ENCODE measurements at regions not wholly inside any gene's neighbourhood (a gene's known extent, or its start where the extent isn't known, plus 50 kb on each side); places are given as distances from the start of the nearest gene placed in this dataset.

- no peaks in the 10 kb centered on the region for H3K9me3 ChIP-seq (ENCODE audit: insufficient read depth, low read depth, low read length)
- TF ChIP-seq CTCF (IDR thresholded peaks at IDR 0.05; ENCODE audit: insufficient read depth, low read depth, low read length) (no peak), EZH2 (IDR thresholded peaks at IDR 0.05; ENCODE audit: insufficient read depth, low read length) (no peak)
- H3K4me2 ChIP-seq (ENCODE audit: low read length), result no peak overlapping the region
- H3K27ac ChIP-seq (ENCODE audit: low read depth, low read length), result no peak overlapping the region
- H3K27me3 Mint-ChIP-seq (ENCODE audit: low read depth, unreplicated experiment), result no peaks in the 10 kb centered on the region
- no peak overlapping the region for H3K4me3 ChIP-seq (ENCODE audit: insufficient read depth, low read depth, low read length)
- H3K4me3 Mint-ChIP-seq (ENCODE audit: unreplicated experiment), result no peak overlapping the region
- no peaks in the 10 kb centered on the region for H3K36me3 Mint-ChIP-seq (ENCODE audit: low read depth, unreplicated experiment)
- H4K20me1 ChIP-seq (ENCODE audit: insufficient read depth, low read length), result no peaks in the 10 kb centered on the region
- no peak for DNase-seq (ENCODE audit: low read depth)
- H2AFZ ChIP-seq (ENCODE audit: low read depth, low read length), result no peak overlapping the region
- H3K36me3 ChIP-seq (ENCODE audit: insufficient read depth, low read length), result no peaks in the 10 kb centered on the region
- H3K4me1 Mint-ChIP-seq (ENCODE audit: low read depth, unreplicated experiment), result no peaks in the 10 kb centered on the region
- no peak overlapping the region for H3K27ac Mint-ChIP-seq (ENCODE audit: unreplicated experiment)
- no peak overlapping the region for H3K9ac ChIP-seq (ENCODE audit: low read length)
- peaks cover 1% of the 10 kb centered on the region for H3K4me1 ChIP-seq (ENCODE audit: insufficient read depth, low read length)
- FAIRE-seq, result no peak
- H3K27me3 ChIP-seq (ENCODE audit: insufficient read depth, low read length), result peaks cover under 1% of the 10 kb centered on the region
- peaks cover 2% of the 10 kb centered on the region for H3K9me3 Mint-ChIP-seq (ENCODE audit: unreplicated experiment)
- H3K79me2 ChIP-seq (ENCODE audit: insufficient read depth, low read length), result no peaks in the 10 kb centered on the region
Observed at GRCh38 chr11:16618431-16618830, 120.0 kb upstream of the C11orf58 start.

GRCh38 chr11:16615480-16615879 is 123.0 kb upstream of the C11orf58 start:
- H3K27me3 ChIP-seq (ENCODE audit: insufficient read depth, low read length), result peaks cover 30% of the 10 kb centered on the region
- H3K79me2 ChIP-seq (ENCODE audit: insufficient read depth, low read length), result no peaks in the 10 kb centered on the region
- H3K9ac ChIP-seq (ENCODE audit: low read length), result no peak overlapping the region
- no peak overlapping the region for H3K4me3 ChIP-seq (ENCODE audit: insufficient read depth, low read depth, low read length)
- TF ChIP-seq CTCF (IDR thresholded peaks at IDR 0.05; ENCODE audit: insufficient read depth, low read depth, low read length), result no peak
- TF ChIP-seq EZH2 (IDR thresholded peaks at IDR 0.05; ENCODE audit: insufficient read depth, low read length), result no peak
- peaks cover 21% of the 10 kb centered on the region for H3K27me3 Mint-ChIP-seq (ENCODE audit: low read depth, unreplicated experiment)
- H3K27ac Mint-ChIP-seq (ENCODE audit: unreplicated experiment), result no peak overlapping the region
- no peaks in the 10 kb centered on the region for H4K20me1 ChIP-seq (ENCODE audit: insufficient read depth, low read length)
- no peaks in the 10 kb centered on the region for H3K36me3 Mint-ChIP-seq (ENCODE audit: low read depth, unreplicated experiment)
- no peak overlapping the region for H3K4me2 ChIP-seq (ENCODE audit: low read length)
- no peak for FAIRE-seq
- no peaks in the 10 kb centered on the region for H3K36me3 ChIP-seq (ENCODE audit: insufficient read depth, low read length)
- peaks cover 5% of the 10 kb centered on the region for H3K4me1 Mint-ChIP-seq (ENCODE audit: low read depth, unreplicated experiment)
- no peak overlapping the region for H3K27ac ChIP-seq (ENCODE audit: low read depth, low read length)
- H3K9me3 ChIP-seq (ENCODE audit: insufficient read depth, low read depth, low read length), result no peaks in the 10 kb centered on the region
- no peaks in the 10 kb centered on the region for H3K9me3 Mint-ChIP-seq (ENCODE audit: unreplicated experiment)
- no peak for DNase-seq (ENCODE audit: low read depth)
- peaks cover 7% of the 10 kb centered on the region for H3K4me1 ChIP-seq (ENCODE audit: insufficient read depth, low read length)
- H2AFZ ChIP-seq (ENCODE audit: low read depth, low read length), result no peak overlapping the region
- no peak overlapping the region for H3K4me3 Mint-ChIP-seq (ENCODE audit: unreplicated experiment)

GRCh38 chr11:16613512-16614381 is 124.7 kb upstream of the C11orf58 start:
- Histone ChIP-seq H4K20me1 (ENCODE audit: insufficient read depth, low read length) (no peaks in the 10 kb centered on the region), H3K4me1 (ENCODE audit: insufficient read depth, low read length) (peaks cover 7% of the 10 kb centered on the region), H3K4me2 (ENCODE audit: low read length) (peak overlapping the region; percentile 95), H3K4me3 (ENCODE audit: insufficient read depth, low read depth, low read length) (peak overlapping the region; percentile 63), H3K27ac (ENCODE audit: low read depth, low read length) (no peak overlapping the region), H3K27me3 (ENCODE audit: insufficient read depth, low read length) (peaks cover 47% of the 10 kb centered on the region), H2AFZ (ENCODE audit: low read depth, low read length) (peak overlapping the region; percentile 88), H3K9ac (ENCODE audit: low read length) (peak overlapping the region; percentile 68), H3K9me3 (ENCODE audit: insufficient read depth, low read depth, low read length) (no peaks in the 10 kb centered on the region), H3K36me3 (ENCODE audit: insufficient read depth, low read length) (no peaks in the 10 kb centered on the region), H3K79me2 (ENCODE audit: insufficient read depth, low read length) (no peaks in the 10 kb centered on the region)
- Mint-ChIP-seq H3K36me3 (ENCODE audit: low read depth, unreplicated experiment) (no peaks in the 10 kb centered on the region), H3K4me3 (ENCODE audit: unreplicated experiment) (peak overlapping the region; percentile 89), H3K27ac (ENCODE audit: unreplicated experiment) (peak overlapping the region; percentile 50), H3K9me3 (ENCODE audit: unreplicated experiment) (no peaks in the 10 kb centered on the region), H3K4me1 (ENCODE audit: low read depth, unreplicated experiment) (peaks cover 5% of the 10 kb centered on the region), H3K27me3 (ENCODE audit: low read depth, unreplicated experiment) (peaks cover 28% of the 10 kb centered on the region)
- DNase-seq (ENCODE audit: low read depth), result peak; percentile 61
- FAIRE-seq, result no peak
- TF ChIP-seq EZH2 (IDR thresholded peaks at IDR 0.05; ENCODE audit: insufficient read depth, low read length), result peak; percentile 87
- TF ChIP-seq CTCF (IDR thresholded peaks at IDR 0.05; ENCODE audit: insufficient read depth, low read depth, low read length), result peak; percentile 72

Measured in astrocyte (in vitro differentiated cells and primary cell).